AG04449 (cell line): ENCODE measurements at regions not wholly inside any gene's neighbourhood (a gene's known extent, or its start where the extent isn't known, plus 50 kb on each side); places are given as distances from the start of the nearest gene placed in this dataset.

Experiments used
- CTCF ChIA-PET: fragments of 350-600 bp; formaldehyde crosslinking; extraction: SDS; loops from one replicate; lab custom pipeline; 2021; ENCODE audit warnings: antibody characterized with exemption; lab: Yijun Ruan, JAX
- POLR2A ChIA-PET: fragments of 400-600, 350-600 bp; formaldehyde crosslinking; extraction: SDS; loops from one replicate; lab custom pipeline; 2020; ENCODE audit warnings: antibody characterized with exemption, inconsistent platforms; lab: Yijun Ruan, JAX
- DNase-seq: peaks from one replicate; pipeline ENCODE4 v3.0.0-alpha.2; 2010; ENCODE audit warnings: low read depth, low spot score
- H3K4me3 ChIP-seq: 2 replicates; pipeline ENCODE4 v1.5.1; 2011; ENCODE audit warnings: low read depth, mild to moderate bottlenecking, control low read depth, low read length
- TF ChIP-seq, protein P1 (sequence below): IDR thresholded peaks from one replicate; pipeline ENCODE4 v1.5.1; 2011; ENCODE audit warnings: mild to moderate bottlenecking, moderate library complexity, low read length, control low read depth, inconsistent platforms; ENCODE audit not compliant: insufficient read depth; ENCODE audit errors: missing control alignments

DNA sequence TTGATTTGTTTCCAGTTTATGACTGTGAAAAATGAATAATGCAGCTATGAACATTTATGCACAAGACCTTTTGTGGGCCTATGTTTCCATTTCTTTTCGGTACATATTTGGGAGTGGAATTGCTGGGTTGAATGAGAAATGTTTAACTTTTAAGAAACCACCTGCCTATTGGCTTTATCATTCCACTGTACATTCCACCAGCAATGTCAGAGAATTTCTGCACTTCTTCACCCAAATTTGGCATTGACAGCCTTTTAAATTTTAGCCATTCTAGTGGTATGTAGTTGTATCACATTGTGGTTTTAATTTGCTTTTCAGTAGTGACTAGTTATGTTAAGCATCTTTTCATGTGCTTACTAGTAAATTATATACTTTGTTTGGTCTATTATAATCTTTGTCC is 317.0 kb upstream of the TMTC1 start:
- POLR2A ChIA-PET, result no interaction called here
- CTCF ChIA-PET, result no interaction called here

DNA sequence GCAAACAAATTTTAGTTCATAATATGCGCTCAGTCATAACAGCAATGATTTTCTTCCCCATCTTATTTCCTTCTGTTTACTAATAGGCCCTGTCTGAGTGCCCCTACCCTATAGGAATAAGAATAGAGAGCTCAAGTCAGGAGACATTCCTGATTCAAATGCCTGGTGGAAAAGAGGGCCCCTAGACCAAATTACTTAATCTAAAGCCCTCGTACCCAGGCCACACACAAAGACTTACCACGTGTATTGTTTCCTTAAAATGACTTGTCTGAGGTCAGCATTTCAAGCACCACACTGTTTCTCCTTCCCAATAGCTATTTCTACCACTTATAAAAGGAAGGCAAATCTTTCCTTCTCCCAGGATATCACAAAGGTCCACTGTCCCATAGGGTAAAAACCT is 314.9 kb upstream of the TMTC1 start:
- POLR2A ChIA-PET, result no interaction called here
- H3K4me3 ChIP-seq, result no peak overlapping the region
- no peak for DNase-seq
- CTCF ChIA-PET, result no interaction called here
- TF ChIP-seq, protein P1, sequence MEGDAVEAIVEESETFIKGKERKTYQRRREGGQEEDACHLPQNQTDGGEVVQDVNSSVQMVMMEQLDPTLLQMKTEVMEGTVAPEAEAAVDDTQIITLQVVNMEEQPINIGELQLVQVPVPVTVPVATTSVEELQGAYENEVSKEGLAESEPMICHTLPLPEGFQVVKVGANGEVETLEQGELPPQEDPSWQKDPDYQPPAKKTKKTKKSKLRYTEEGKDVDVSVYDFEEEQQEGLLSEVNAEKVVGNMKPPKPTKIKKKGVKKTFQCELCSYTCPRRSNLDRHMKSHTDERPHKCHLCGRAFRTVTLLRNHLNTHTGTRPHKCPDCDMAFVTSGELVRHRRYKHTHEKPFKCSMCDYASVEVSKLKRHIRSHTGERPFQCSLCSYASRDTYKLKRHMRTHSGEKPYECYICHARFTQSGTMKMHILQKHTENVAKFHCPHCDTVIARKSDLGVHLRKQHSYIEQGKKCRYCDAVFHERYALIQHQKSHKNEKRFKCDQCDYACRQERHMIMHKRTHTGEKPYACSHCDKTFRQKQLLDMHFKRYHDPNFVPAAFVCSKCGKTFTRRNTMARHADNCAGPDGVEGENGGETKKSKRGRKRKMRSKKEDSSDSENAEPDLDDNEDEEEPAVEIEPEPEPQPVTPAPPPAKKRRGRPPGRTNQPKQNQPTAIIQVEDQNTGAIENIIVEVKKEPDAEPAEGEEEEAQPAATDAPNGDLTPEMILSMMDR, result no peak

More for the DNA sequence above, 317.0 kb upstream of the TMTC1 start:
- no peak overlapping the region for H3K4me3 ChIP-seq
- DNase-seq, result no peak
- TF ChIP-seq, protein P1, result no peak

DNA sequence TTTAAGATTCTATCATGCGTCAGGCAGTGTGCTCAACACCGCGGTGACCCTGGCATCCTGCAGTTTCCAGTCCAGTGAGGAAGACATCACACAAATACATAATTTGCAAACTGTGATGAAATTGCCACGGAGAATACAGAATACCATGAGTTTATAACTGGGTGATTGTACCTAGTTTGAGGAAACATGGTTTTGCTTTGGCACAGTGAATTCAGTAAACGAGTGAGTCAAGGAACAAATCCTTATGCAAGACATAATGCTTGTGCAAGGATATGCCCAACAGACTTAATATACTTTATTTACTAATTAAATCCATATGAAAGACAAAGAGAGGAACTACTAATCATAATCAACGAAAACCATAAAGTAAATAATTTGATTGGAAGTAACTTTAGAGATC is 311.8 kb upstream of the TMTC1 start:
- ChIA-PET CTCF (no interaction called here), POLR2A (no interaction called here)
- H3K4me3 ChIP-seq, result no peak overlapping the region
- TF ChIP-seq, protein P1, result no peak
- DNase-seq, result no peak

- TF ChIP-seq, protein P1, result no peak
- CTCF ChIA-PET, result no interaction called here
- DNase-seq, result no peak
- H3K4me3 ChIP-seq, result no peak overlapping the region
- POLR2A ChIA-PET, result no interaction called here
Measured at GRCh38 chr12:30092983-30093617, 309.4 kb upstream of the TMTC1 start.

GRCh38 chr12:30090258-30090657 is 306.5 kb upstream of the TMTC1 start:
- H3K4me3 ChIP-seq, result no peak overlapping the region
- ChIA-PET POLR2A (no interaction called here), CTCF (no interaction called here)
- TF ChIP-seq, protein P1, result no peak
- no peak for DNase-seq

GRCh38 chr12:30088259-30088995 is 304.7 kb upstream of the TMTC1 start:
- TF ChIP-seq, protein P1, result no peak
- DNase-seq, result no peak
- ChIA-PET POLR2A (no interaction called here), CTCF (no interaction called here)
- H3K4me3 ChIP-seq, result no peak overlapping the region
